ENCODE measurements at regions not wholly inside any gene's neighbourhood (a gene's known extent, or its start where the extent isn't known, plus 50 kb on each side); places are given as distances from the start of the nearest gene placed in this dataset.

- no peak for DNase-seq
Measured at GRCh38 chr12:91586015-91586414, 403.4 kb upstream of the DCN start.

DNA sequence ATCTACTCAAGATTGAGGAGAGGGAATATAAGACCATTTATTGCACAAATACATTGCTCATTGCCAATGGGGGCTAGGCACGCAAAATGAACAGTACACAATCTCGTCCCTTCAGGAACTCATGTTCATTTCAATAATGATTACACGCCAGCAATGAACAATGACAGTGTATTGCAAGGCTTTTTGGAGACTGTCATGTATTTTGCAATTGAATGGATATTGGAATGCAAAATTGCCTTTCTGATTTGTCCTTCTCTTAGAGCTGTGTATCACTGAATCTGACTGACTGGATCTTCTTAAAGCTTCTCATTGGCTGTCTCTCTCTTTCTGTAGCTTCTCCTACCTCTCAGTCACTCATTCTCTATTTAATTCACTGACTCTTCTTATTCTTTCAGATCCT is 400.2 kb upstream of the DCN start:
- DNase-seq = no peak

DNA sequence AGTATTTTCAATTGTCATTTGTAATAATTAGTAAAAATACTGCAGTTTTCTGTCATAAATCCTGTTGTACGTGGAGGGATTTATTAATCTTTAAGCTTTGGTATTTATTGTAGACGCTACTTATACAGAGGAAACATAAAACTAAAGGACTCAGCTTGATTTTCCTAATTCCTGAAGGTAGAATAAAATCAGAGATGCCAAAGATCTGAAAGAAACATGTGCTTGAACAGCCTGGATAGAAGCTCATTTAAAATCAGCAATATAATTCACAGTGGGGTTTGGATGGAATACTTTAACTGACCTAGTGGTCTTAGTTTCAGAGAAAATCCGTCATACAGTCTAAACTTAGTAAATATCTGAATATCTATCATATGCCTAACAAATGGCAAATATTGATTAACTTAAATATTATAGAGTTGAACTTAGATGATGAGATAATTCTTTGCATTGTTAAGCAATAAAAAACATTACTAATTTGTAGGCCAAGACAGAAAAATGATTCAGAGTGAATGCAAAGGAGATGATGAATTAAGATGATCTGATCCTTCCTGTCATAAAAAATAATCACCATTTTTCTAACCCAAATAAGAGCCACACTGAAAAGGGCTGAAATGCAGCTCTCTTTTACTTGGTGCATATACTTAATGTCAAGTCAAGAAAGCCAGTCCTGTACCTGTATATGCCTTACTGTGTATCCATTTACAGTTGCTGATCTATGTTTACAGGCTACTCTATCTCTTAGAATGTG is 397.1 kb upstream of the DCN start:
- DNase-seq = no peak

GRCh38 chr12:91577586-91578539 is 395.2 kb upstream of the DCN start:
- peak in 1 of 51 donors; percentile 17 for DNase-seq

- no peak for DNase-seq
Measured at GRCh38 chr12:91576432-91576831, 393.8 kb upstream of the DCN start.

DNA sequence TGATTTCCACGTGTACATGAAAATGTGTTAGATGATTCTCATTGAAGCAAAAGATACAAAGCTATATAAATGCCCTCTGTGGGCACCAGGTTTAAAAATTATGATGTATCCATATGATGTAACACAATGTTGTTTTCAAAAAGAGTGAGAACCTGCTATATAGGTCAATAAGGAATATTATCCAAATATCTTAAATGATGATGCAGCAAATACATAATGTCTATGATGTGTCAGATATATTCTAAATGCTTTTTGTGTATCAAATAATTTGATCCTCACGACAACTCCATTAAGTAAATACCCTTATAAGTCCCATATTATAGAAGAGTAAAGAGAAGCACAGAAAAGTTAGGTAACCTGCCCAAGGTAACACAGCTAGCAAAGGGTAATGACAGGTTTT is 393.0 kb upstream of the DCN start:
- DNase-seq = no peak

GRCh38 chr12:91574975-91575374 is 392.4 kb upstream of the DCN start:
- DNase-seq = no peak

GRCh38 chr12:91574391-91574790 is 391.8 kb upstream of the DCN start:
- DNase-seq = no peak

GRCh38 chr12:91572869-91573268 is 390.3 kb upstream of the DCN start:
- no peak for DNase-seq

GRCh38 chr12:91567100-91567485 is 384.5 kb upstream of the DCN start:
- no peak for DNase-seq

GRCh38 chr12:91566328-91567099 is 383.9 kb upstream of the DCN start:
- no peak for DNase-seq

GRCh38 chr12:91565846-91566245 is 383.2 kb upstream of the DCN start:
- DNase-seq = no peak

DNA sequence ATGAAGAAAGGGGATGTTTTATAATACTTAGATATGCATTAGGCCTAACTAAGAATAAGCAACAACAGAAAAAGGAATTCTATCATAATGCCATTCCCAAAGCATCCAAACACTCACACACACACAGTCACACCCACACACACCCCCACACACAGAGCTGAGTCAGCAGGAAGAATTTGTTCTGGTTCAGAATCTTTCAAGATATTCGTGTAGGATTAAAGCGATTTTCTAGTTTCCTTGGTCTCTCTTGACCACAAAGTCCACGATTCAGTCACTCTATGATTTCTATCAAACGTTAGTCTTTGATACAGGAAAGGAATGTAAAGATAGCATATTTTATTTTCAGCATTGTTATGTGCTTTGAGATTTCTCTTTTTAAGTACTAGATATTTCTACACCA is 382.6 kb upstream of the DCN start:
- peak in 1 of 51 donors; percentile 5 for DNase-seq

GRCh38 chr12:91563011-91563765 is 380.6 kb upstream of the DCN start:
- DNase-seq = no peak

DNA sequence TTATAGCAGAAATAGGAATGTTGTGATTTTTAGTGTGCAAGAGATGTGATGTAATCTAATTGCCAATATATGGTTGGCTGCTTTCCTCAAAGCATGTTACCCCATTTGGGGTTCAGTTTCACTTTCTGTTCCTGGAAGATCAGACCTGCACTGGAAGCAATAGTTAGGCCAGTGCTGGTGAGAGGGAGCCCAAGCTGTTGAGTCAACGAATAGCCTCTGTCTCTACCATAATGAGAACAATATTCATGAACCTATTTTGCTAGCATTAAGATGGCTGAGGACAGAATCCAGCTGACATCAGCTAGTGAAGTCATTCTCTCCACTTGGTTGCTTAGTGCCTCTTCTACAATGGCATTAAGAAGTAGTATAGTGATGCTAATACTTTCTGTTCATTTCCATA is 379.9 kb upstream of the DCN start:
- no peak for DNase-seq

- no peak for DNase-seq
Measured at GRCh38 chr12:91561958-91562325, 379.3 kb upstream of the DCN start.

DNA sequence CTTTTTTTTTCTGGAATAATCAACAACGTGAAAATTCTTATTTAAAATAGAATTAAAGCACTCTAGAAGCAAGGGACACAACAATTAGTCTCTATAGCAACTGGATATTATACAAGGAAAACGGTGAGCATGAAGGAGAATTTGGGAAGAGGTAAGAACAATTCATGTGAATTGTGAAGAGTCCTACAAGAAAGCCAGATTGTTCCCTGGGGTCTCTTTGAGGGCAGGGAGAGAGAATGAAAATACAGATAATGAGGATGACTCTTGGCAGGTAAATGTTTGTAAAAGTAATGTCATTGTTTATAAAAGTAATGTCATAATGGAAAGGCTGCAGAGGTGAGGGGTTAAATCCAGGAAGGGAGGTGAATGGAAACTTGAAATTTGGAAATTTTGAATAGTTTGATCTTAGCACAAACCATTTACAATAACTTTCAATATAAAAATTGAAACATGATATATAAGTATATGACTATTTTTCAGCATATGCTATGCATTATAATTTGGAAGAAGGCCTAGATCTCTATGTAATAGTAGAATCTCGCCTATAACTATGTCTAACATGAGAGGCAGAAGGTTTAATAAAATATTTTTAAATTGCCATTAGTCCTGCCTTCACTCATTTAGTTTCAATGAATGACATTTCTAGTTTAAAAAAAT is 378.8 kb upstream of the DCN start:
- no peak for DNase-seq

DNA sequence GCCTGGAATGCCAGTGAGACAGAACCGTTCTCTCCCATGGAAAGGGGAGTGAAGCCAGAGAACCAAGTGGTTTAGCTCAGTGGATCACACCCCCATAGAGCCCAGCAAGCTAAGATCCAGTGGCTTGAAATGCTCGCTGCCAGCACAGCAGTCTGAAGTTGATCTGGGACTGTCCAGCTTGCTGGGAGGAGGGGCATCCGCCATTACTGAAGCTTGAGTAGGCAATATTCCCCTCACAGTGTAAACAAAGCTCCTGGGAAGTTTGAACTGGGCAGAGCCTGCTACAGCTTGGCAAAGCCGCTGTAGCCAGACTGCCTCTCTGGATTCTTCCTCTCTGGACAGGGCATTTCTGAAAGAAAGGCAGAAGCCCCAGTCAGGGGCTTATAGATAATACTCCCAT is 374.3 kb upstream of the DCN start:
- no peak for DNase-seq

DNA sequence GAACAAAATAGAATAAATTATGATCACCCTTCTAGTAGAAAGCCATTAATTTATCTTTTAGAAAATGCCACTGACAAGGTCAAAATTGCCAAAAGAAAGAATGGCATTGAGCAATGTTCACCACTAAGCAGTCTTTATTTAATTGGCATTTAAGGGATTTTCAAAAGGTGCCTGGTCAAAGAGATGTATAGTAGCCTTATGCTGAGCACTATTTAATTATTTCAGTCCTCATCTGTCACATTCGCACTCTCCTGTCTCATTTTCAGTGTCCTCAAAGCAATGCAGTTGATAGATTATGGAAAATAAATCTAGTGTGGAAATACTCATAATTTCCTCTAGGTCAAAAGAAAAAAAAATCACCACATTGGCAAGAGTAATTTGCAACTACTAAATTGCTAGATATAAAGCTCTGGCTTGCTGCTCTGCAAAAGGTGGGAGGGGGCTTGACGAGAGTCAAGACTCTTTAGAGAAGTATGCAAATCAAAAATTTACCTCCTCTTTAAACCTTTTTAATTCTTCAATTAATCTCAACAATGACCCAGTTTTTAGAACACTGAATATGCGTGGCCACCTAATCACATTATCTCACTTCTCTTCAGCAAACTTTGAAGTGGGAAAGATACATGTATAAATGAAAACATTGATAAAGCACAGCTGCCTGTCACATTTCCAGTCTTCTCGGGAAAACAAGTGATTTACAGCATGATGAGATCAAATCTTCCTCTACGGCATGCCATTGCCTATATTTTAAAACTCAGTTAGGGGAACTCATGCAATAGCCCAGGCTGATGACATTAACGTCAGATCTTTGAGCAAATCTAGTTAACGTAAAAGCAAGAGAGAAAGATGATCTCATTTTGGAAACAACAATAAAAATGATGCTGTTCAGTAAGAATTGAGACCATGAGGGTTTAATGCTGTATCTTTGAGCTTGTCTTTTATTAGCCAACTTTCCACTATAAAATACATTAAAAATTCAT is 373.1 kb upstream of the DCN start:
- DNase-seq = no peak
